Fibroblast of lung (primary cell): ENCODE measurements at regions not wholly inside any gene's neighbourhood (a gene's known extent, or its start where the extent isn't known, plus 50 kb on each side); places are given as distances from the start of the nearest gene placed in this dataset.

Experiments used
- EZH2 ChIP-seq: IDR thresholded peaks from 2 replicates; pipeline ENCODE4 v1.5.1; 2012; ENCODE audit warnings: low read length, control low read depth, mild to moderate bottlenecking; ENCODE audit errors: missing control alignments
- TF ChIP-seq, protein P1 (sequence below), 2 donors: IDR thresholded peaks in 1 of 2; conservative IDR thresholded peaks in 1 of 2; 1 replicate in 1 of 2; 2 replicates in 1 of 2; pipeline ENCODE4 v1.5.1; 2011 to 2012; ENCODE audit warnings: low read length in 2 of 2, control low read depth in 1 of 2, inconsistent platforms in 1 of 2, low read depth in 1 of 2, mild to moderate bottlenecking in 1 of 2

- TF ChIP-seq, protein P1, sequence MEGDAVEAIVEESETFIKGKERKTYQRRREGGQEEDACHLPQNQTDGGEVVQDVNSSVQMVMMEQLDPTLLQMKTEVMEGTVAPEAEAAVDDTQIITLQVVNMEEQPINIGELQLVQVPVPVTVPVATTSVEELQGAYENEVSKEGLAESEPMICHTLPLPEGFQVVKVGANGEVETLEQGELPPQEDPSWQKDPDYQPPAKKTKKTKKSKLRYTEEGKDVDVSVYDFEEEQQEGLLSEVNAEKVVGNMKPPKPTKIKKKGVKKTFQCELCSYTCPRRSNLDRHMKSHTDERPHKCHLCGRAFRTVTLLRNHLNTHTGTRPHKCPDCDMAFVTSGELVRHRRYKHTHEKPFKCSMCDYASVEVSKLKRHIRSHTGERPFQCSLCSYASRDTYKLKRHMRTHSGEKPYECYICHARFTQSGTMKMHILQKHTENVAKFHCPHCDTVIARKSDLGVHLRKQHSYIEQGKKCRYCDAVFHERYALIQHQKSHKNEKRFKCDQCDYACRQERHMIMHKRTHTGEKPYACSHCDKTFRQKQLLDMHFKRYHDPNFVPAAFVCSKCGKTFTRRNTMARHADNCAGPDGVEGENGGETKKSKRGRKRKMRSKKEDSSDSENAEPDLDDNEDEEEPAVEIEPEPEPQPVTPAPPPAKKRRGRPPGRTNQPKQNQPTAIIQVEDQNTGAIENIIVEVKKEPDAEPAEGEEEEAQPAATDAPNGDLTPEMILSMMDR (conservative IDR thresholded peaks at IDR 0.05 in 1 of 2, IDR thresholded peaks at IDR 0.05 in 1 of 2; ENCODE audit: low read depth in 1 of 2, low read length in 2 of 2): no peak
- TF ChIP-seq EZH2: no peak
These were observed 56.5 kb upstream of the EDAR start for GRCh38 chr2:109045505-109045904.
